HG02571 (cell line): ENCODE measurements at regions not wholly inside any gene's neighbourhood (a gene's known extent, or its start where the extent isn't known, plus 50 kb on each side); places are given as distances from the start of the nearest gene placed in this dataset.
"Not testable (repeated sequence)": the region's sequence is repeated elsewhere in the genome, so short reads cannot be mapped to it uniquely, and the experiment has no call there.

Source experiments
- ATAC-seq: cut with Tn5 transposase; IDR thresholded peaks from one replicate; pipeline ENCODE4 v1.9.1; 2021; ENCODE audit warnings: mild to moderate bottlenecking, moderate library complexity; ENCODE audit not compliant: unreplicated experiment

DNA sequence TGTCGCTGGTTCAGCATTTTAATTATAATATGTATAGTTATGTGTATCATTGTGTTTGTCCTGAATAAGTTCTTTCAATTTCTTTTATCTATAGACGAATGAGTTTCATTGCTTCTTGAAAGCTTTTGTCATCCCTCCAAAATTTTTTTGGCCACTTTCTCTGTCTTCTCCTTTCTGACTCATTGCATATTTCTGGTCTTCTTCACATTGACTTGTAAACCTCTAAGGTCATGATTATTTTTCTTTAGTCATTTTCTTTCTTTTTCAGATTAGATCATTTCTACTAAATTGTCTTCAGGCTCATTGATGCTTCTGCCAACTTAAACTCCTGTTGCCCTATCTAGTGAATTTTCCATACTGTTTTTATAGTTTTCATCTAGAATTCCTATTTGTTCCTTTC is 555.1 kb downstream of the RPIA start:
- not testable (repeated sequence) for ATAC-seq

- not testable (repeated sequence) for ATAC-seq
Measured at GRCh38 chr2:89255013-89255412, 563.5 kb downstream of the RPIA start.

- ATAC-seq = not testable (repeated sequence)
Measured at GRCh38 chr2:89273443-89273842, 582.0 kb downstream of the RPIA start.

DNA sequence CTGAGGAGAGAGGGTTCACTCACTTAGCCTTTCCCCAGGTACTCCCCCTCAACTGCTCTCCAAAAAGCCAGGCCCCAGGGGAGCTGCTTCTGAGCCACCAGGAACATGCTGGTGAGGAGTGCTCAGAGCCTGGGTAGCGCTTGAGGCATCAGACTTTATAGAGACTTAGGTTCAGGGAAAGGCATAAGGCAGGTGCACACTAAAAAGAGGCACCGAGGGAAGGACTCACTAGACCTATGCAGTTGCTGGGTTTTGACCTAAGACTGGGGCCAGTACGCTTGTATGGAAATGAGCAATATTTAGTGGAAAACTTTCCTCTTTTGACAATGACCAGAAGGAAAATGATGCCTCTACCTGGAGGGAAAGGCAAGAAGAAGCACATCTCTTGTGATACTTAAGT is 589.1 kb downstream of the RPIA start:
- not testable (repeated sequence) for ATAC-seq

GRCh38 chr2:89286448-89287080 is 595.1 kb downstream of the RPIA start:
- not testable (repeated sequence) for ATAC-seq

- not testable (repeated sequence) for ATAC-seq
Measured at GRCh38 chr2:89287084-89287483, 595.6 kb downstream of the RPIA start.

DNA sequence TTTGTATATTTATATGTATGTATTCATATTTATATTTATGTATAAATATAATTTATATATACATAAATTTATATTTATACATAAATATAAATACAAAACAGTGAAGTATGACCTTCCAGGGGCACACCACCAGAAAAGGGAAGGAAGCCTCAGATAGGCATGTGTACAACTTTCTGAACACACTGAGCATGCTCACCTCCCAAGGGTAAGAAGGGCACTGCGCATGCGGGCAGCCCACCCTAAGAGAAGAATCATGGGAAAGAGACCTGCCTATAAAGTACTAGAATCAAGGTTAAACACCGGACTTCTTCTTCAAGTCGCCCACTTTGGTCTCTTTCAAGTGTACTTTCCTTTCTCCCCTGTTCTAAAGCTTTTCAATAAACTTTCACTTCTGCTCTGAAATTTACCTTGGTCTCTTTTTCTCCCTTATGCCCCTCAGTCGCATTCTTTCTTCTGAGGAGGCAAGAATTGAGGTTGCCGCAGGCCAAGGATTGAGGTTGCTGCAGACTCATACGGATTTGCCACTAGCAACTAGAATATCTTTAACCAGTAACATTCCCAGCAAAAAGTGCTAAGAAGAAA is 600.3 kb downstream of the RPIA start:
- not testable (repeated sequence) for ATAC-seq

- ATAC-seq = not testable (repeated sequence)
Measured at GRCh38 chr2:89293399-89293798, 601.9 kb downstream of the RPIA start.

DNA sequence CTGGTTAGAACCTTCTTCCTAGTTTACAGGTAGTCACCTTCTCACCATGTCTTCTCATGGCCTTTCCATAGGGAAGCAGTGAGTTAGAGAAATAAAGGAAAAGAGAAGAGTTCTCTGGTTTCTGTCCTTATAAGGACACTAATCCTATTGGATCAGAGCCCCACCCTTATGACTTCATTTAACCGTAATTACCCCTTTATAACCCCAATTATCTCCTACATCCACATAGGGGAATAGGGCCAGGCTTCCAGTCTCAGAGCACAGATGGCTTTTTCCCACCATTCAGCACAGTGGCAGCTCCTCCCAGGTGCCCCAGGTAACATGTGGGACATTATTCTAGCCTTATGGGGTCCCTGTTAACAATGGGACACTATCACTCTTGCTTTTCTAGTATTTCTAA is 602.9 kb downstream of the RPIA start:
- not testable (repeated sequence) for ATAC-seq

DNA sequence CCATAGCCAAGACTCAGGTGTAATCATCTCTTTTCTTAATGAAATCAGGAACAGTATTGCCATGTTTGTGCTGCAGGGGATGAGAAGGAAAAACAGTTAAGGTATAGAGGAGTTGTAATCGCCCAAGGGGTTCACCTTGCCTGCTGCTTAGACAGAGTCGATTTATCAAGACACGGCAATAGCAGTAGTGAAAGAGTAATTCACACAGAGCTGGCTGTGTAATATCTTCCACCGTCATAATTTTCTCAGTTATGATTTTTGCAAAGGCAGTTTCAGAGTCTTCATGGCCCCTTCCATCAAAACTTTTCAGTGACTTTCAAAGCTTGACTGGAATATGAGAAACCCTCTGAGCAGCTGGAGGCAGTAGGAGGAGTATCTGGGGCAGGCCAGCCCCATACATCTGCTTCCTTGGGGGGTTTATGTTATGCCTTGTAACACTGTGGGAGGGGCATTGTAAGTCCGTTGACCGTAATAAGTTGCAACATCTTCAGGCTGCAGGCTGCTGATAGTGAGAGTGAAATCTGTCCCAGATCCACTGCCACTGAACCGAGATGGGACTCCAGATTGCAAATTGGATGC is 605.4 kb downstream of the RPIA start:
- ATAC-seq = not testable (repeated sequence)

DNA sequence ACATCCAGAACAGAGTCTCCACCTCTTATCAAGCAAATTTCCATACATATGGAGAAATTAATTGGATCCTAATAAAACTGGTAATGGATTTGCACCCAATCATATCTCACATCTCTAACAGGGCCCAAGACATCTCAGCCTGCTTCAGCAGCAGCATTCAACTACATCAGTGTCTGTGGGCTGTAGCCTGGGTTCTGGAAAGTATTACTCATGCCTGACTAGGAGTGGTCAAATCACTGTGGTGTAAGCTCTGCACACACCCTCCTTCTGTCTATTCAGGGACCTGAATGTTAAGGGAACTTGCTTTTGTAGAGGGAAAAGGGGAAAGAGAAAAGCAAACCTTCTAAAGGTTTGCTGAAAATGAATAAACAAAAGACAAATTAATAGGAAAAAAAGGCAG is 607.7 kb downstream of the RPIA start:
- ATAC-seq = not testable (repeated sequence)

DNA sequence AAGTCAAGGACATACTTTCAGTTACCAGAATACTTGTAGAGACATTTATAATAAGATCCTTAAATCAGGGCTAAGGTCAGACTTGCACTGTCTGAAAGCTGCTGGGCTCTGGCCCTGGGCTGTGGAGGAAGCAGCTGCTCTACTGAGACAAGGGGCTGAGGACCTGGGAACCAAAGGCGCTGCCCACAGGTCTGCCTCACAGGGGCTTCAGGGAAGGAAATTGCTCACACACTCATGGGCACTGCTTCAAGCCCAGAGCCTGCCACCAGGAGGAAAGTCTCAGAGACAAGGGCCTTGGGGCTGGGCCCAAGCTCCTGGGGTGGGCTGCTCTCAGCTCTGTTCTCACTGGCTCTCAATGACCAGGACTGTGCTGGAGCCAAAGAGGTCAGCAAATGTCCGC is 614.1 kb downstream of the RPIA start:
- not testable (repeated sequence) for ATAC-seq

DNA sequence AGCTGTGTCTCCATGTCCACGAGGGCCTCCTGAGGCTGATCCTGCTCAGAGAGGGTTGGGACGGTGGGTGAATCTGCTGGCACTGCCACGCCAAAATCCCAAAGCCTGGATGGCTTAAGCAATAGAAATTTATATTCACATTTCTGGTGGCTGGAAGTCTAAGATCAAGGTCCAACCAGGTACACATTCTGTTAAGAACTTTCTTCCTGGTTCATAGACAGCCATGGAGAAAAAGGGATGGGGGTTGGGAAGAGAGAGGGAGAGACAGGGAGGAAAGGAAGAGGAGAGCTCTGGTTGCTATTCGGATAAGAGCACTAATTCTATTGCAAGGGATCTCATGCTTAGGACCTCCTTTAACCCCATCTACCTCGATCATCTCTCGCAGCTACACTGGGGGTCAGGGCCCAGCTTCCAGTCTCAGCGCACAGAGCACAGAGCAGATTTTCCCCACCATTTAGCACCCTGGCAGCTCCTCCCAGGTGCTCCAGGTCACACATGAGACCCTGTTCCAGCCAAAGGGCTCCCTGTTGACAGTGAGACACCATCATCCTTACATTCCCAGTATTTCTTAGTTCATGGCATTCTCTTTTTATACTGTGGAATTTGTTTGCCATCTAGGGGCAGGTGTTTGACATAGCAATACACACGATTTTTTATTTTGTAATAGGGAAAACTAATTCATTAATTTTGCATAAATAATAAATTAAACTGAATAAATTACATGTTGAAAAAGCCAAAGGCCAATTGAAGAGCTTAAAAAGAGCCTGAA is 615.6 kb downstream of the RPIA start:
- not testable (repeated sequence) for ATAC-seq

DNA sequence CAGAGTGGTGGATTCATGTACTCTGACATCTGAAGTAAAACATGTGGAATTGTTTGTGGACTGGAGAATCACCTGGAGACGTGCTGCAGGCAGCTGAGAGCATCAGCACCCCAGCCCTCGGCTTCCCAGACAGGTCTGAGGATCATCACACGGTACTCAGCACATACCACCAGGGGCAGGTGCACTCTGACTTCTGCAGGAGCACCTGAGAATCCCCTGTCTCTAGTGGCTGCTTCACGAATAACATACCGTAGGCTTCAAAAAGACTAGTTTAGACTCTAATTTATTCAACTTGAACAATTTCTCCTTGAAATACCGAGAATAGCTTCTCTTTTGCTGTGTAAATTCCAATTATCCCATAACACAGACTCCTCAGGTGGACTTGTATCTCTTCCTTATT is 627.5 kb downstream of the RPIA start:
- not testable (repeated sequence) for ATAC-seq

DNA sequence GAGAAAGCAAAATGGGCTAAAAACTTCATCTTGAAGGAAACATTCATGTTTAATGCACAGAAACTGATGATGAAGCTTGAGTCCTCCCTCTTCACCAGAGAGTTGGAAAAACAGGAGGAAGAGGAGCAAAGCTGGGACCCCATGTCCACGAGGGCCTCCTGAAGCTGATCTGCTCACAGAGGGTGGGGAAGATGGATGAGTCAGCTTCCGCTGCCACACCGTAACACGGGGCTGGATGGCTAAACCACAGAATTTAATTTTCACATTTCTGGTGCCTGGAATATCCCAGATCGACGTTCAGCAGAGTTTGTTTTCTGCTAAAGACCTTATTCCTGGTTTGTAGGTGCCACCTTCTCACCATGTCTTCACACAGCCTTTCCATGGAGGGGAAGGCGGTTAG is 634.4 kb downstream of the RPIA start:
- not testable (repeated sequence) for ATAC-seq

DNA sequence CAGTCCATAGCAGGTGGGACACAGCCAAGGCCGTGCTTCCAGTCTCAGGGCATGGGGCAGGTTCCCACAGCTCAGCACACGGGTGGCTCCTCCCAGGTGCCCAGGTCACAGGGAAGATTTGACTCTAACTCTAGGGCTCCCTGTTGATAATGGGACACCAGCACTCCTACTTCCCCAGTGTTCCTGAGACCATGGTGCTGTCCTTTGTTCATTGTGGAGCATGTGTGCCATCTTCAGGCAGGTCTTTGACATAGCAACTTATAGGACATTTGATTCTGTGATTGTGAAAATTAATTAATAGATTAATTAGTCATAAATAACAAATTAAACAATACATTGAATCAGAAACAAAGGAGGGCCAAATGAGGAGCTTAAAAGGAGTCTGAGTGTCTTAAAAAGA is 635.0 kb downstream of the RPIA start:
- ATAC-seq = not testable (repeated sequence)

- ATAC-seq = not testable (repeated sequence)
Measured at GRCh38 chr2:89328790-89329189, 637.3 kb downstream of the RPIA start.
